Middle frontal gyrus (tissue), 1 donor: ENCODE measurements at regions not wholly inside any gene's neighbourhood (a gene's known extent, or its start where the extent isn't known, plus 50 kb on each side); places are given as distances from the start of the nearest gene placed in this dataset.

Experiments
- DNase-seq: peaks from one replicate; pipeline ENCODE4 v3.0.0-alpha.2; 2015; ENCODE audit warnings: low spot score; ENCODE audit errors: extremely low spot score

GRCh38 chr3:159803459-159803858 lies 185.2 kb upstream of the IL12A start:
- no peak for DNase-seq

GRCh38 chr3:159804726-159805410 lies 183.8 kb upstream of the IL12A start:
- DNase-seq = peak; percentile 83

GRCh38 chr3:159805411-159805772 lies 183.2 kb upstream of the IL12A start:
- no peak for DNase-seq

GRCh38 chr3:159806412-159806811 lies 182.2 kb upstream of the IL12A start:
- DNase-seq = no peak

GRCh38 chr3:159807137-159808040 lies 181.2 kb upstream of the IL12A start:
- no peak for DNase-seq

GRCh38 chr3:159813822-159814531 lies 174.7 kb upstream of the IL12A start:
- DNase-seq = no peak

GRCh38 chr3:159816512-159816911 lies 172.1 kb upstream of the IL12A start:
- DNase-seq = no peak

GRCh38 chr3:159817126-159817525 lies 171.5 kb upstream of the IL12A start:
- no peak for DNase-seq

- no peak for DNase-seq
Measured at GRCh38 chr3:159817571-159817970, 171.1 kb upstream of the IL12A start.

GRCh38 chr3:159818399-159818798 lies 170.2 kb upstream of the IL12A start:
- DNase-seq = no peak

GRCh38 chr3:159818997-159819500 lies 169.6 kb upstream of the IL12A start:
- no peak for DNase-seq

- no peak for DNase-seq
Measured at GRCh38 chr3:159819676-159820075, 169.0 kb upstream of the IL12A start.

GRCh38 chr3:159821110-159821509 lies 167.5 kb upstream of the IL12A start:
- DNase-seq = no peak

GRCh38 chr3:159821736-159822135 lies 166.9 kb upstream of the IL12A start:
- DNase-seq = no peak

GRCh38 chr3:159823780-159824179 lies 164.9 kb upstream of the IL12A start:
- no peak for DNase-seq

GRCh38 chr3:159824333-159824732 lies 164.3 kb upstream of the IL12A start:
- no peak for DNase-seq

GRCh38 chr3:159825216-159825854 lies 163.3 kb upstream of the IL12A start:
- no peak for DNase-seq

GRCh38 chr3:159828542-159828943 lies 160.1 kb upstream of the IL12A start:
- DNase-seq = peak; percentile 63

- no peak for DNase-seq
Measured at GRCh38 chr3:159829056-159829455, 159.6 kb upstream of the IL12A start.

GRCh38 chr3:159829539-159830227 lies 159.0 kb upstream of the IL12A start:
- DNase-seq = no peak
